ENCODE measurements at regions not wholly inside any gene's neighbourhood (a gene's known extent, or its start where the extent isn't known, plus 50 kb on each side); places are given as distances from the start of the nearest gene placed in this dataset.
A peak's percentile ranks its signal among the peaks of the same experiment; 100 is the strongest.

GRCh38 chr1:80248886-80249285, 1242.4 kb upstream of the ADGRL4 start:
- TF ChIP-seq CTCF (conservative IDR thresholded peaks at IDR 0.05), result no peak
- H3K27ac ChIP-seq, result no peak overlapping the region

DNA sequence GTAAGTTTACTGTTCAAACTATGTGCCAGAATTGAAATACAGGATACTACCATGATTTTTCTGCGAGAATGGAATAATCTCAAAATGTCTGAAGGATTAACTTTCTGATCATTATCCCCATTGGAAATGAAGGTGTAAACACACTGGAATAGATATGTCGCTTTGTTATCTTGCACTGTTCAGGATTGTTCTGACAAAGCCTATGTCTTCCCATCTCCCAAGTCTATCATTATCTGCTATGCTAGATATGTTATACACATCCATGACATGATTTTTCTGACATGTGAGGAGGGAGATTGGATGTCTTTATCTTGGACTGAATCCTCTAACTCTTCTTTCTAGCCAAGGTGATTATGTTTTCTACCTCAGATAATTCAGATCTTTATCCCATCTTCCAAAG, 1239.3 kb upstream of the ADGRL4 start:
- H3K27ac ChIP-seq, result no peak overlapping the region
- no peak for TF ChIP-seq CTCF (conservative IDR thresholded peaks at IDR 0.05)

- H3K27ac ChIP-seq, result no peak overlapping the region
- TF ChIP-seq CTCF (conservative IDR thresholded peaks at IDR 0.05), result no peak
These were observed 1237.8 kb upstream of the ADGRL4 start for GRCh38 chr1:80244372-80244771.

GRCh38 chr1:80241566-80241965, 1235.0 kb upstream of the ADGRL4 start:
- no peak overlapping the region for H3K27ac ChIP-seq
- TF ChIP-seq CTCF (conservative IDR thresholded peaks at IDR 0.05), result no peak

DNA sequence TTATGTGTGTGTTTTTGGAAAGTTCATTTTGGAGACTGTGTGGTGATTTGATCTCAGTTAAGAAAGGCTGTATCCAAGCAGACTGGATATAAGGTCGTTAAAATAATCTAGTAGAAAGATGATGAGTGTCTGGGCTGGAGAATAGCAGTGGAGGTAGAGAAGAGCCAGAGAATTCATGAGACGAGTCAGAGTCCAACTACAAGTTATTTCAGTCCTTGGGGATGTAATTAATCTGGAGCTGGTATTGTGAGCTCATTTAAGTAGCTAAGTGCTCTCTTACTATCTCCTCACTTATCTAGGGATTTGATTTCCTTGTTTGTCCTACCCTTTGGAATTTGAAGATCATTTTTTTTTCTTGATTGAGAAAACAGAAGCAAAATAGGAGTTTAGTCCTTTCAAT, 1219.0 kb upstream of the ADGRL4 start:
- no peak overlapping the region for H3K27ac ChIP-seq
- no peak for TF ChIP-seq CTCF (conservative IDR thresholded peaks at IDR 0.05)

DNA sequence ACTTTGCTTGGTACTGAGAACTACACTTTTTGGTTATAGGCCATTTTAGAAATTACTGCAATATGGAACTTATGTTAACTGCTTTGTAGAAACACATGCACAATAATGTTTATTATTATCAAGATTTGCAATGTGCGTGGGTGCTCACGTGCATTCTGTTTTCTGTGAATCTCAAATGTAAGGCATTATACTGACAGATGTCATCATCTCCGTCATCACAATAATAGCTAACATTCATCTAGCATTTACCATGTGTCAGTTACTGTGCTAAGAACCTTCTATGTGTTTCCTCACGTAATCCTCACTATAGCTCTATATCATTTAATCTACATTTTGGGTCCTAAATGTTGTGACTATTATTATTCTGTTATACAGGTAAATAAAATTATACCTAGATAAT, 1214.8 kb upstream of the ADGRL4 start:
- no peak overlapping the region for H3K27ac ChIP-seq
- TF ChIP-seq CTCF (conservative IDR thresholded peaks at IDR 0.05), result no peak

DNA sequence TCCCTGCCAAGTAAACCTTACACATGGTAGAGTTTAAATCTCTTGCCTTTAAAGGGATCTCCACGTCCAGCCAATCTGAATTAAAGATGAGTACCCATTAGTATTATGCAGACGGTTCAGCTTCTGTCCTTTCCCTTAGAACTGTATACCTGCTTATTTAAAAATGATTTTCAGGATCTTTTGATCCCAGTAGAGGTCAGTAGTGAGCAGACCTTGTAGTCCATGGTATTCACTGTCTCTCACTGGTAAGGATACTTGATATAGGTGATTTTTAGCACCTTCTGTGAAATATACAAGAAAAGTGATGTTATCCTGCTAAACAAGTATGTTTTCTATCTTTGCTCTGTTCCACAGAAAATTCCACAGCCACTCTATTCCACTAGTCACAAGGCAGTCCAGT, 1211.6 kb upstream of the ADGRL4 start:
- no peak overlapping the region for H3K27ac ChIP-seq
- peak; percentile 63 for TF ChIP-seq CTCF (conservative IDR thresholded peaks at IDR 0.05)
